WTC11 (cell line): ENCODE measurements at regions not wholly inside any gene's neighbourhood (a gene's known extent, or its start where the extent isn't known, plus 50 kb on each side); places are given as distances from the start of the nearest gene placed in this dataset.

Source experiments
- CTCF ChIP-seq: fragments of 200-600 bp; IDR thresholded peaks from 2 replicates; pipeline ENCODE4 v1.8.0; 2022; ENCODE audit warnings: antibody characterized with exemption
- NFE2L1 ChIP-seq: sonication (generic); formaldehyde crosslinking; IDR thresholded peaks from 2 replicates; pipeline ENCODE4 v1.8.1; 2023; ENCODE audit warnings: missing genetic modification reagents
- TEAD1 ChIP-seq: sonication (generic); formaldehyde crosslinking; IDR thresholded peaks from 2 replicates; pipeline ENCODE4 v1.8.0; 2022; ENCODE audit warnings: mild to moderate bottlenecking, missing genetic modification reagents
- ZNF232 ChIP-seq: sonication (generic); formaldehyde crosslinking; IDR thresholded peaks from 2 replicates; pipeline ENCODE4 v1.8.0; 2022; ENCODE audit warnings: mild to moderate bottlenecking, missing genetic modification reagents
- TF ChIP-seq, protein P1 (sequence below): sonication (generic); formaldehyde crosslinking; IDR thresholded peaks from 2 replicates; pipeline ENCODE4 v1.8.1; 2023; ENCODE audit warnings: mild to moderate bottlenecking, missing genetic modification reagents, moderate library complexity

- TF ChIP-seq CTCF: no peak
- no peak for TF ChIP-seq NFE2L1 (CRISPR knock-in tag)
- no peak for TF ChIP-seq TEAD1
- TF ChIP-seq, protein P1, sequence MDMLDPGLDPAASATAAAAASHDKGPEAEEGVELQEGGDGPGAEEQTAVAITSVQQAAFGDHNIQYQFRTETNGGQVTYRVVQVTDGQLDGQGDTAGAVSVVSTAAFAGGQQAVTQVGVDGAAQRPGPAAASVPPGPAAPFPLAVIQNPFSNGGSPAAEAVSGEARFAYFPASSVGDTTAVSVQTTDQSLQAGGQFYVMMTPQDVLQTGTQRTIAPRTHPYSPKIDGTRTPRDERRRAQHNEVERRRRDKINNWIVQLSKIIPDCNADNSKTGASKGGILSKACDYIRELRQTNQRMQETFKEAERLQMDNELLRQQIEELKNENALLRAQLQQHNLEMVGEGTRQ (CRISPR knock-in tag): no peak
- TF ChIP-seq ZNF232 (CRISPR knock-in tag): no peak
Observed at GRCh38 chr7:25829663-25830062, 322.3 kb upstream of the NFE2L3 start.
